NCI-H2196 treated with DMSO at 0.1 percent for 48 hours (cell line): ENCODE measurements at regions not wholly inside any gene's neighbourhood (a gene's known extent, or its start where the extent isn't known, plus 50 kb on each side); places are given as distances from the start of the nearest gene placed in this dataset.
"Not testable (repeated sequence)": the region's sequence is repeated elsewhere in the genome, so short reads cannot be mapped to it uniquely, and the experiment has no call there.

Source experiments
- DNase-seq: peaks from one replicate; lab custom pipeline; 2025; ENCODE audit not compliant: unreplicated experiment; lab: John Stamatoyannopoulos, UW

DNA sequence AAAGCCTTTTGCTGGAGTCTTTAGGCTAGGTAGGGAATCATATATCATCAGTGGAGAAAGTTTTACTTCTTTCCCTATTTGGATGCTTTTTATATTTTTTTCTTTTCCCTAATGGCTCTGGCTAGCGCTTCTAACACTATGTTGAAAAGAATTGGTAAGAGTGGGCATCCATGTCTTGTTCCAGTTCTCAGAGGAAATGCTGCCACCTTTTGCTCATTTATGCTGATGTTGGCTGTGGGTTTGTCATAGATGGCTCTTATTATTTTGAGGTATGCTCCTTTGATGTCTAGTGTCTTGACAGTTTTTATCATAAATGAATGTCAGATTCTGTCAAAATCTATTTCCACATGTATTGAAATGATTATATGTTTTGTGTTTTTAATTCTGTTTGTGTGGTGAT lies 1544.1 kb downstream of the REEP3 start:
- DNase-seq = no peak

- no peak for DNase-seq
Observed at GRCh38 chr10:65083222-65083621, 1562.0 kb downstream of the REEP3 start.

DNA sequence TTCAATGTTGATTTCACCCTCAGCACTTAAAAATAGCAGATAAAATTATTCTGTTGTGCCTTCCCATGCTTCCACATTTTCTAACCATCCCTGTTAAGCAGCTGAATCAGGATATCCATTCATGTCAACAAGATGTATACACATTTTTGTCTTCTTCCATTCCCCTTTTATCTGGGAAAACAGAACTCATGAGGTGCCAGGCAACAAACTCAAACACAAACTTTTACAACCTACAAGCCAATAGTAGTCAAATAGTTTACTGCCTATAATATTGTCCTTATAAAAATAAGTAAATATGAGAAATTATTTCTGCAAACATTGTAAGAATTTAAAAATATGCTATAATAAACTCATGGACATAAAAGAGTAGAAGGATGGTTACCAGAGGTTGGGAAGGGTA lies 1569.8 kb downstream of the REEP3 start:
- no peak for DNase-seq

- DNase-seq = no peak
Observed at GRCh38 chr10:65100146-65100545, 1578.9 kb downstream of the REEP3 start.

DNA sequence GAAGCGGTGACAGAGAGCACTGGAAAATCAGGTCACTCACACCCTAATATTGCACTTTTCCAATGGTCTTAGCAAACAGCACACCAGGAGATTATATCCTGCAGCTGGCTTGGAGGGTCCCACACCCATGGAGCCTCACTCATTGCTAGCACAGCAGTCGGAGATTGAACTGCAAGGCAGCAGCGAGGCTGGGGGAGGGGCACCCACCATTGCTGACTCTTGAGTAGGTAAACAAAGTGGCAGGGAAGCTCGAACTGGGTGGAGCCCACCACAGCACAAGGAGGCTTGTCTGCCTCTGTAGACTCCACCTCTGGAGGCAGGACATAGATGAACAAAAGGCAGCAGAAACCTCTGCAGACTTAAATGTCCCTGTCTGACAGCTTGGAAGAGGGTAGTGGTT lies 1579.7 kb downstream of the REEP3 start:
- not testable (repeated sequence) for DNase-seq

DNA sequence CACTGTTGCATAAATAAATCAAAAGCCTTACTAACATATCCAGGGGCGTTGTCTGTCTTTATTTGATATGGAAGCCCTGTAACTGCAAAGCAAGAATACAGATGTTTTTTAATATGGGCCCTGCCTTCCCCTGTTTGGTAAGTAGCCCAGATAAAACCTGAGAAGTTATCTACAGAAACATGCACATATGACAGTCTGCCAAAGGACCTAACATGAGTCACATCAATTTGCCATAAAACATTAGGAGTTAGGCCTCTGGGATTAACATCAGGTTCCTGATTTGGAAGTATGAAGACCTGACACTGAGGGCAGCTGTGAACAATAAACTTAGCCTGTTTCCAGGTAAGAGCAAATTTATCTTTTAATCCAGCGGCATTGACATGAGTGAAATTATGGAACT lies 1588.8 kb downstream of the REEP3 start:
- DNase-seq = no peak

GRCh38 chr10:65111059-65111458 lies 1589.9 kb downstream of the REEP3 start:
- DNase-seq = not testable (repeated sequence)

DNA sequence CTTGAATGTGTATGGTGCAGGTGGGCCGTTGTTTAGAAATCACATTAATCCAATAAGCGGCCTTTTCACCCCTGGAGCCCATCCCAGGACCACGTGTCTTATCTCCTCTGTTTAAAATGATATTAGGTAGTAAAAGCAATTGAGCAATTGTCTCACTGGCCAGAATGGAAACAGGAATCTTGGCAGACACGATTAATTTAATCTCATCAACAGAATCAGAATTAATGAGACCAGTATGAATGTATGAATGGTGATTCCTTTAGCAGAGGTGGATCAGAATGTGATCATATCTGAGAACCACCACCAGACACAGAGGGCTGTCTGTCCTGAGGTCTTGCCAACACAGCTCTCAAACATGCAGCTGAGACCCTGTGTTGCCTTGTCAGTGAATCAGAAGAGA lies 1591.4 kb downstream of the REEP3 start:
- DNase-seq = no peak

DNA sequence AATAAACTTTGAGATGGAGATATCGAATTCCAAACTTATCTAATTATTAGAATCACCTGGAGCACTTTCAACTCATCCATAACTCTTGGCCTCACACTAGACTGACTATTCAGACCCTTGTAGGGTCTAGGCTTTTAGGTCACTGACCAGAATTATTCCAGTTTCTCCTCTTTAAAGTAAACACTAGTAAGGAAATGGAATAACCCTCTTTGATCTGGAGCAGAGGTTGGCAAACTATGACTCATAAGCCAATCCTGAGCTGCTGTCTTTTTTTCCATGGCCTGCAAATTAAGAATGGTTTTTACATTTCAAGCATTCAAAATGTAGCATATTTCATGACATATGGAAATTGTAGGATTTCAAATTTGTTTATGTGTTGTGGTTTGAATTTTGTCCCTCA lies 1601.9 kb downstream of the REEP3 start:
- no peak for DNase-seq

DNA sequence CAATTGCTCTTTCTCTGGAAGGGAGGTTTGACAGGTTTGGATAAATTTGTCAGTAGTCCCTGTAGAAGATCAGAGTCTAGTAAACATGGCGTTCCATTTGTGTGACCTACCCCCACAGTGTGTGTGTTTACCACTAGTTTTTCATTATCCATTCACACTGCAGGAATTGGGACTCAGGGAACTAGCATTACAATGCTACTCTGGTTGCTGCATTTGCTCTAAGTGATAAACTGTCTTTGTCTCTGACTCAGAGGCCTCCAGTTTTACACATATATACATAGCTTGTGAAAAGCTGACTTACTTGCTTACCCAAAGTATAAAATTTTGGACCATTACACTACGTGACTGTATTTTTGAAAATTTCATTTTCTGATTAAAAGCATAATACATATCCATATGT lies 1604.0 kb downstream of the REEP3 start:
- DNase-seq = no peak

DNA sequence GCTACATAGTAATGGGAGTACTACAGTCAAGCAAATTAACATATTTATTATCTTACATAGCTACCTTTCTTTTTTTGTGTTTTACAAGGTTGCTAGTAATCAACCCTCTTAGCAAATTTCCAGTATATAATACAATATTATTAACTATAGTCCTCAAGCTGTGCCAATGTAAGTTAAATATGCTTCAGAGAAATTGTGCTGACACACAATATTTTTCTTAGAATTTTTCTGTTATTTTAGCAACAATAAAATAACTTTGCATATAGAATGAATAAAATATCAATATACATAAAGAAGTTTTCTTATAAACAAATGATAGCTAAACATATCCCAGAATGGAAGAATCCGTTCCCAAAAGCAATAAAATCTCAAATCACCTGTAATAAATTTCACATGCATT lies 1605.1 kb downstream of the REEP3 start:
- DNase-seq = no peak

DNA sequence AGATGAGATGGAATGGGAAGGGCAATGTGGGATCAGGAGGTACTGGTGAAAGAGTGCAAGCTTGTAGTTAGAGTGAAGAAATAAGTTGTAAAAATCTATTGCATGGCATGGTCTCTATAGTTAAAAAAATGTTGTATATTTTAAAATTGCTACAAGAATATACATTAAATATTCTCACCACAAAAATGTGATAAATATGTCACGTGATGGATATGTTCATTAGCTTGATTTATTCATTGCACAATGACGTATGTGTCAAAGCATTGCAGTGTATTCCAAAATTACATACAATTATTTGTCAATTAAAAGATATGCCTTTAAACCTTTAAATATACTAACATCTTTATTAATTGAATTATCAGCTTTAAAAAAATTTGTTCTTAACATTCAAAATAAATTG lies 1607.1 kb downstream of the REEP3 start:
- no peak for DNase-seq

GRCh38 chr10:65130162-65130758 lies 1609.1 kb downstream of the REEP3 start:
- DNase-seq = no peak

GRCh38 chr10:65133652-65134051 lies 1612.5 kb downstream of the REEP3 start:
- no peak for DNase-seq

- no peak for DNase-seq
Observed at GRCh38 chr10:65135508-65135907, 1614.3 kb downstream of the REEP3 start.

DNA sequence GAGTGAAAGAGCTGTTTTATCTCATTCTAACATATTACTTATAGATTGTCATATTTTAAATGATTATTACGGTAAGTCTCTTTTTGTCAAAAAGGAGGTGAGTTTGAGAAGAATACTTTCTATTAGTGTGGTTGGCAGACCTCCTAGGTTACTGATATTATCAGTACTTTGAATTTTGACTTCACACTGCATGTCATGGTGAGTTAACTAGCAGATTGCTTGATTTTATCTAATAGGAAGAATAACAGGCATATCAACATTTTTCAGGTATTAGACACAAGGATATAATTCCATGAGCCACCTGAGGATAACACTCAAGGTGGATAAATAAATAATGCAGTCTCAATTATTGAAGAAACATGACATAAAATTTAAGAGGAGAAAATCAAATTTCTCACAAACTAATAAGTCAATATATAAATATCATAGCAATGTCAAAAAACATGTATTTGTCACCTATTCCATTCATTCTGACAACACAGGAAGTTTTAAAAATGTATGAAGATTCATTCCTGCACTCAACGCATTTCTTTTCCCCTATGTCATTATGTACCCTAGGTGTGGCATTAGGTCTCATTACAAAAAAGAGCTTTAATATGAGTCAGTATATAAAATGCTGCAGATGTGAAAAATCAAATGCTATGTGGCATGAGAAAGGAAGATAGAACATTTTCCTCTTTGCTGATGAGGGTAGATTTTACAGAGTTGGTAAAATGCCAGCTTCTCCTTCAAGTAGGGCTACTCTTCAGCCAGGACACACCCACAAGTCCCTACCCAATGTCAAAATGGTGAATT lies 1621.6 kb downstream of the REEP3 start:
- no peak for DNase-seq

GRCh38 chr10:65143723-65144122 lies 1622.5 kb downstream of the REEP3 start:
- DNase-seq = no peak

GRCh38 chr10:65149878-65150277 lies 1628.7 kb downstream of the REEP3 start:
- no peak for DNase-seq

DNA sequence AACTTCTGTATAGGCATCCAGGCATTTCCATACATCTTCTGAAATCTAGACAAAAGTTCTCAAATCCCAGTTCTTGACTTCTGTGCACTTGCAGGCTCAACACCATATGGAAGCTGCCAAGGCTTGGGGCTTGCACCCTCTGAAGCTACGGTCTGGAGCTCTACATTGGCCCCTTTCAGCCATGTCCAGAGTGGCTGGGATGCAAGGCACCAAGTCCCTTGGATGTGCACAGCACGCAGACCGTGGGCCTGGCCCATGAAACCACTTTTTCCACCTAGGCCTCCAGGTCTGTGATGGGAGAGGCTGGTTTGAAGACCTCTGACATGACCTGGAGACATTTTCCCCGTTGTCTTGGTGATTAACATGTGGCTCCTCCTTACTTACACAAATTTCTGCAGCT lies 1645.1 kb downstream of the REEP3 start:
- no peak for DNase-seq

- DNase-seq = no peak
Observed at GRCh38 chr10:65172249-65172648, 1651.0 kb downstream of the REEP3 start.

DNA sequence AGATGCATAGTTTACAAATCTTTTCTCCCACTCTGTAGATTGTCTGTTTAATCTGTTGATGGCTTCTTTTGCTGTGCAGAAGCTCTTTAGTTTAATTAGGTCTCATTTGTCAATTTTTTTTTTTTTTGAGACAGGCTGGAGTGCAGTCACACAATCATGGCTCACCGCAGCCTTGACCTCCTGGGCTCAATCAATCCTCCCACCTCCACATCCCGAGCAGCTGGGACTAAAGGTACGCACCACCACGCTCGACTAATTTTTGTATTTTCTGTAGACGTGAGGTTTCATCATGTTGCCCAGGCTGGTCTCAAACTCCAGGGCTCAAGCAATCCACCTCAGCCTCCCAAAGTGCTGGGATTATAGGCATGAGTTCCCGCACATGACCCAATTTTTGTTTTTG lies 1655.8 kb downstream of the REEP3 start:
- DNase-seq = no peak

DNA sequence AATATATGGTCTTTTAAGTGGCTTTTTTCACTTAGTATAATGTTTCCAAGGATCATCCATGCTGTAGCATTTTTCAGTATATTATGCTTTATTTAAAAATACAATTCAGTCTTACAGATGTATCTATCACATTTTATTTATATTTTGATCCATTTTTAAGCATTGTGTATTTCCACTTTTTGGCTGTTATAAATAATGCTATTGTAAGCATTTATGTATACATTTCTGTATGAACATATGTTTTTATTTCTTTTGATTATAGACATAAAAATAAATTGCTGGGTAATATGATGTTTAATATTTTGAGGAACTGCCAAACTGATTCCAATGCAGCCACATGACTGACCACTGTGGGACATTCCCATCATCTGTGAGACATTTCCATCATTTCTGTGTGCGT lies 1662.0 kb downstream of the REEP3 start:
- no peak for DNase-seq

DNA sequence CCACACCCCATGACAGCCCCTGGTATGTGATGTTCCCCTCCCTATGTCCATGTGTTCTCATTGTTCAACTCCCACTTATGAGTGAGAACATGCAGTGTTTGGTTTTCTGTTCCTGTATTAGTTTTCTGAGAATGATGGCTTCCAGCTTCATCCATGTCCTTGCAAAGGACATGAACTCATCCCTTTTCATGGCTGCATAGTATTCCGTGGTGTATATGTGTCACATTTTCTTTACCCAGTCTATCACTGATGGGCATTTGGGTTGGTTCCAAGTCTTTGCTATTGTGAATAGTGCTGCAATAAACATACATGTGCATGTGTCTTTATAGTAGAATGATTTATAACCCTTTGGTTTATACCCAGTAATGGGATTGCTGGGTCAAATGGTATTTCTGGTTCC lies 1665.5 kb downstream of the REEP3 start:
- DNase-seq = not testable (repeated sequence)
